SK-N-SH (cell line): ENCODE measurements at regions not wholly inside any gene's neighbourhood (a gene's known extent, or its start where the extent isn't known, plus 50 kb on each side); places are given as distances from the start of the nearest gene placed in this dataset.

Experiments
- CTCF ChIA-PET: fragments of 300-600, 350-600 bp; formaldehyde crosslinking; extraction: SDS; loops from one replicate; lab custom pipeline; 2021; lab: Yijun Ruan, JAX
- POLR2A ChIA-PET: fragments of 350-600 bp; sonication (Branson Sonifier 250); formaldehyde crosslinking; extraction: SDS; loops from one replicate; lab custom pipeline; 2020; ENCODE audit warnings: antibody characterized with exemption, inconsistent platforms; lab: Yijun Ruan, JAX
- DNase-seq: peaks from one replicate; pipeline ENCODE4 v3.0.0; 2012
- H2AFZ ChIP-seq: fragments of 200-600 bp; sonication (generic); 2 replicates; pipeline ENCODE4 v1.8.1; 2016; ENCODE audit warnings: antibody characterized with exemption, mild to moderate bottlenecking, low read depth
- H3F3A ChIP-seq: fragments of 200-600 bp; sonication (generic); replicated peaks from 2 replicates; pipeline ENCODE3; 2016; ENCODE audit warnings: antibody characterized with exemption, mild to moderate bottlenecking; ENCODE audit not compliant: insufficient read depth
- H3K27ac ChIP-seq, 2 experiments: fragments of 200-500 bp in 1 of 2; fragments of 200-600 bp in 1 of 2; sonication (Bioruptor generic) in 1 of 2; sonication (generic), shearing (Covaris generic) in 1 of 2; 2 replicates each; pipeline versions ENCODE4 v1.5.1 to v1.6.1; 2014 to 2016; ENCODE audit warnings: low read depth in 2 of 2, inconsistent platforms in 1 of 2, low read length in 1 of 2, mild to moderate bottlenecking in 1 of 2, mixed read lengths in 1 of 2
- H3K27me3 ChIP-seq: fragments of 200-600 bp; sonication (generic), shearing (Covaris generic); 2 replicates; pipeline ENCODE4 v1.6.1; 2016; ENCODE audit warnings: mixed run types; ENCODE audit not compliant: insufficient read depth
- H3K36me3 ChIP-seq, 2 experiments: fragments of 200-500 bp in 1 of 2; fragments of 200-600 bp in 1 of 2; sonication (Bioruptor generic) in 1 of 2; sonication (generic) in 1 of 2; replicated peaks in 1 of 2; 2 replicates each; pipeline versions ENCODE3 to v1.5.1; 2014 to 2016; ENCODE audit warnings: low read length in 1 of 2, mild to moderate bottlenecking in 1 of 2; ENCODE audit not compliant: insufficient read depth in 2 of 2, control insufficient read depth in 1 of 2
- H3K4me1 ChIP-seq, 2 experiments: fragments of 200-500 bp in 1 of 2; fragments of 200-600 bp in 1 of 2; sonication (Bioruptor generic) in 1 of 2; sonication (generic), shearing (Covaris generic) in 1 of 2; 2 replicates each; pipeline versions ENCODE4 v1.5.1 to v1.6.1; 2014 to 2016; ENCODE audit warnings: low read depth in 1 of 2, low read length in 1 of 2, mixed run types in 1 of 2; ENCODE audit not compliant: insufficient read depth in 2 of 2, control insufficient read depth in 1 of 2
- H3K4me2 ChIP-seq: fragments of 200-600 bp; sonication (generic), shearing (Covaris generic); 2 replicates; pipeline ENCODE4 v1.6.1; 2017; ENCODE audit warnings: mixed run types
- H3K4me3 ChIP-seq, 2 experiments: fragments of 200-500 bp in 1 of 2; fragments of 200-600 bp in 1 of 2; sonication (Bioruptor generic) in 1 of 2; sonication (generic), shearing (Covaris generic) in 1 of 2; 2 replicates each; pipeline versions ENCODE4 v1.5.1 to v1.8.1; 2014 to 2016; ENCODE audit warnings: low read depth in 2 of 2, inconsistent platforms in 1 of 2, low read length in 1 of 2, mild to moderate bottlenecking in 1 of 2, mixed read lengths in 1 of 2, moderate library complexity in 1 of 2
- H3K79me2 ChIP-seq: fragments of 200-600 bp; sonication (generic); 2 replicates; pipeline ENCODE4 v1.8.1; 2017; ENCODE audit warnings: mild to moderate bottlenecking; ENCODE audit not compliant: insufficient read depth
- H3K9ac ChIP-seq: fragments of 200-600 bp; sonication (generic); 2 replicates; pipeline ENCODE4 v1.6.1; 2017; ENCODE audit warnings: mixed run types
- H3K9me2 ChIP-seq: fragments of 200-600 bp; sonication (generic); 2 replicates; pipeline ENCODE4 v1.6.1; 2017; ENCODE audit warnings: mixed run types
- H3K9me3 ChIP-seq: fragments of 200-600 bp; sonication (generic); 2 replicates; pipeline ENCODE4 v1.6.1; 2017; ENCODE audit warnings: mixed run types, mild to moderate bottlenecking, moderate library complexity
- H4K20me1 ChIP-seq: fragments of 200-600 bp; sonication (generic); 2 replicates; pipeline ENCODE4 v1.6.1; 2017; ENCODE audit warnings: mild to moderate bottlenecking, mixed run types; ENCODE audit not compliant: insufficient read depth
- FOSL2 ChIP-seq: IDR thresholded peaks from 2 replicates; pipeline ENCODE4 v1.4.0; 2012; ENCODE audit warnings: low read depth, mild to moderate bottlenecking, moderate library complexity, borderline replicate concordance
- FOXJ3 ChIP-seq: sonication (generic); formaldehyde crosslinking; IDR thresholded peaks from 2 replicates; pipeline ENCODE4 v1.5.1; 2020; ENCODE audit warnings: mild to moderate bottlenecking, missing genetic modification reagents
- FOXM1 ChIP-seq: IDR thresholded peaks from 2 replicates; pipeline ENCODE4 v1.4.0; 2012; ENCODE audit warnings: low read depth, mild to moderate bottlenecking
- GATA2 ChIP-seq: sonication (generic); formaldehyde crosslinking; IDR thresholded peaks from 2 replicates; pipeline ENCODE4 v1.5.0; 2020; ENCODE audit warnings: mild to moderate bottlenecking, missing genetic modification reagents
- JUND ChIP-seq: IDR thresholded peaks from 2 replicates; pipeline ENCODE4 v1.4.0; 2012
- RAD21 ChIP-seq: IDR thresholded peaks from 2 replicates; pipeline ENCODE4 v1.6.1; 2012; ENCODE audit warnings: mild to moderate bottlenecking, low read length
- RCOR1 ChIP-seq: fragments of 150-350 bp; IDR thresholded peaks from 2 replicates; pipeline ENCODE4 v1.6.1; 2017; ENCODE audit warnings: antibody characterized with exemption, low read length
- RFX5 ChIP-seq: IDR thresholded peaks from 2 replicates; pipeline ENCODE4 v1.6.1; 2012; ENCODE audit warnings: mild to moderate bottlenecking, improper control_type of control experiment, low read length
- SMC3 ChIP-seq: IDR thresholded peaks from 2 replicates; pipeline ENCODE4 v1.6.1; 2012; ENCODE audit warnings: low read depth, low read length, improper control_type of control experiment
- TAF1 ChIP-seq: IDR thresholded peaks from 2 replicates; pipeline ENCODE4 v1.6.1; 2012; ENCODE audit warnings: low read depth, mild to moderate bottlenecking, low read length, moderate library complexity, borderline replicate concordance
- TEAD4 ChIP-seq: IDR thresholded peaks from 2 replicates; pipeline ENCODE4 v1.4.0; 2012; ENCODE audit warnings: mild to moderate bottlenecking, borderline replicate concordance; ENCODE audit not compliant: insufficient read depth
- YY1 ChIP-seq: IDR thresholded peaks from 2 replicates; pipeline ENCODE4 v1.4.0; 2012; ENCODE audit warnings: low read depth, mild to moderate bottlenecking
- WGBS: methylation state at CpG from one replicate; pipeline ENCODE4 v1.1.6; 2017; ENCODE audit warnings: low lambda C conversion rate; 5-methylcytosine and 5-hydroxymethylcytosine counted together
- TF ChIP-seq, protein P1 (sequence below): IDR thresholded peaks from 2 replicates; pipeline ENCODE4 v1.4.0; 2012; ENCODE audit warnings: low read depth, borderline replicate concordance
- TF ChIP-seq, protein P2 (sequence below): fragments of 200-600 bp; sonication (generic); IDR thresholded peaks from 2 replicates; pipeline ENCODE4 v1.6.1; 2017; ENCODE audit warnings: antibody characterized with exemption, mild to moderate bottlenecking, moderate library complexity

- no peak for DNase-seq
- Histone ChIP-seq H3K79me2 (no peaks in the 10 kb centered on the region), H2AFZ (no peak overlapping the region), H3K36me3 (no peaks in the 10 kb centered on the region), H3K9me3 (no peaks in the 10 kb centered on the region), H4K20me1 (no peaks in the 10 kb centered on the region), H3F3A (peaks cover 3% of the 10 kb centered on the region), H3K4me3 (no peak overlapping the region), H3K9ac (no peak overlapping the region), H3K27ac (no peak overlapping the region), H3K27me3 (no peaks in the 10 kb centered on the region), H3K4me2 (no peak overlapping the region), H3K9me2 (no peaks in the 10 kb centered on the region), H3K4me1 (no peaks in the 10 kb centered on the region; a peak in 1 of 4 replicates)
- 6% methylated on average over 1 of the region's 1 CpG for WGBS
- TF ChIP-seq, protein P1, sequence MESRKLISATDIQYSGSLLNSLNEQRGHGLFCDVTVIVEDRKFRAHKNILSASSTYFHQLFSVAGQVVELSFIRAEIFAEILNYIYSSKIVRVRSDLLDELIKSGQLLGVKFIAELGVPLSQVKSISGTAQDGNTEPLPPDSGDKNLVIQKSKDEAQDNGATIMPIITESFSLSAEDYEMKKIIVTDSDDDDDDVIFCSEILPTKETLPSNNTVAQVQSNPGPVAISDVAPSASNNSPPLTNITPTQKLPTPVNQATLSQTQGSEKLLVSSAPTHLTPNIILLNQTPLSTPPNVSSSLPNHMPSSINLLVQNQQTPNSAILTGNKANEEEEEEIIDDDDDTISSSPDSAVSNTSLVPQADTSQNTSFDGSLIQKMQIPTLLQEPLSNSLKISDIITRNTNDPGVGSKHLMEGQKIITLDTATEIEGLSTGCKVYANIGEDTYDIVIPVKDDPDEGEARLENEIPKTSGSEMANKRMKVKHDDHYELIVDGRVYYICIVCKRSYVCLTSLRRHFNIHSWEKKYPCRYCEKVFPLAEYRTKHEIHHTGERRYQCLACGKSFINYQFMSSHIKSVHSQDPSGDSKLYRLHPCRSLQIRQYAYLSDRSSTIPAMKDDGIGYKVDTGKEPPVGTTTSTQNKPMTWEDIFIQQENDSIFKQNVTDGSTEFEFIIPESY, result no peak
- TF ChIP-seq RFX5, result no peak
- no peak for TF ChIP-seq YY1
- TF ChIP-seq SMC3, result no peak
- TF ChIP-seq FOSL2, result no peak
- no peak for TF ChIP-seq RAD21
- no peak for TF ChIP-seq JUND
- TF ChIP-seq, protein P2, sequence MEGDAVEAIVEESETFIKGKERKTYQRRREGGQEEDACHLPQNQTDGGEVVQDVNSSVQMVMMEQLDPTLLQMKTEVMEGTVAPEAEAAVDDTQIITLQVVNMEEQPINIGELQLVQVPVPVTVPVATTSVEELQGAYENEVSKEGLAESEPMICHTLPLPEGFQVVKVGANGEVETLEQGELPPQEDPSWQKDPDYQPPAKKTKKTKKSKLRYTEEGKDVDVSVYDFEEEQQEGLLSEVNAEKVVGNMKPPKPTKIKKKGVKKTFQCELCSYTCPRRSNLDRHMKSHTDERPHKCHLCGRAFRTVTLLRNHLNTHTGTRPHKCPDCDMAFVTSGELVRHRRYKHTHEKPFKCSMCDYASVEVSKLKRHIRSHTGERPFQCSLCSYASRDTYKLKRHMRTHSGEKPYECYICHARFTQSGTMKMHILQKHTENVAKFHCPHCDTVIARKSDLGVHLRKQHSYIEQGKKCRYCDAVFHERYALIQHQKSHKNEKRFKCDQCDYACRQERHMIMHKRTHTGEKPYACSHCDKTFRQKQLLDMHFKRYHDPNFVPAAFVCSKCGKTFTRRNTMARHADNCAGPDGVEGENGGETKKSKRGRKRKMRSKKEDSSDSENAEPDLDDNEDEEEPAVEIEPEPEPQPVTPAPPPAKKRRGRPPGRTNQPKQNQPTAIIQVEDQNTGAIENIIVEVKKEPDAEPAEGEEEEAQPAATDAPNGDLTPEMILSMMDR, result no peak
- no peak for TF ChIP-seq GATA2 (CRISPR knock-in tag)
- TF ChIP-seq TAF1, result no peak
- TF ChIP-seq FOXJ3 (CRISPR knock-in tag), result no peak
- no peak for TF ChIP-seq RCOR1
- ChIA-PET CTCF (interaction anchor here (1.1 kb wide), 1 partner anchor 11 kb away, joined by 4 read pairs; no protein-coding TSS in a partner anchor), POLR2A (no interaction called here)
Observed at GRCh38 chrX:97740886-97741285, 857.2 kb downstream of the RPA4 start.

DNA sequence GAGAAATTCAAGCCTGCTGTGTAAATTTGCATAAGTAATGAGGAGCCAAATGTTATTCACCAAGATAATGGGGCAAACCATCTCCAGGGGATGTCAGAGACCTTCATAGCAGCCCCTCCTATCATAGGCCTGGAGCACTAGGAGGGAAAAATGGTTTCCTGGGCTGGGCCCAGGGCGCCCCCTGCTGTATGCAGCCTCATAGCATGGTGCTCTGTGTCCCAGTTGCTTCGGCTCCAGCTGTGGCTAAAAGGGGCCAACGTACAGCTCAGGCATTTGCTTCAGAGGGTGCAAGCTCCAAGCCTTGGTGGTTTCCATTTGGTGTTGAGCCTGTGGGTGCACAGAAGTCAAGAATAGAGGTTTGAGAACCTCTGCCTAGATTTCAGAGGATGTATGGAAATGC lies 859.3 kb downstream of the RPA4 start:
- H3K9me3 ChIP-seq, result no peaks in the 10 kb centered on the region
- POLR2A ChIA-PET, result no interaction called here
- H3K4me3 ChIP-seq, result no peak overlapping the region
- no peak overlapping the region for H3K27ac ChIP-seq
- H3K4me1 ChIP-seq, result peaks cover 0 to 5% of the 10 kb centered on the region in 2 experiments; a peak in 1 of 4 replicates
- H3K79me2 ChIP-seq, result no peaks in the 10 kb centered on the region
- no peaks in the 10 kb centered on the region for H3K36me3 ChIP-seq
- no peak overlapping the region for H3K4me2 ChIP-seq
- no peak for DNase-seq
- peaks cover 3% of the 10 kb centered on the region for H3F3A ChIP-seq
- TF ChIP-seq TEAD4, result no peak
- no peak for TF ChIP-seq FOXM1
- TF ChIP-seq, protein P1, result no peak
- peak; percentile 15; the same call in 1 of the 2 replicates for TF ChIP-seq RAD21
- TF ChIP-seq RCOR1, result no peak
- TF ChIP-seq, protein P2, result peak; percentile 33
- TF ChIP-seq, all 33 proteins: peak for 2
- no peaks in the 10 kb centered on the region for H3K9me2 ChIP-seq
- no peak overlapping the region for H2AFZ ChIP-seq
- CTCF ChIA-PET, result interaction anchor here (1.4 kb wide), 1 partner anchor 42 kb away, joined by 3 read pairs; no protein-coding TSS in a partner anchor
- no peak overlapping the region for H3K9ac ChIP-seq
- WGBS, result 60% methylated on average over 1 of the region's 3 CpGs
- no peaks in the 10 kb centered on the region for H4K20me1 ChIP-seq
- H3K27me3 ChIP-seq, result no peaks in the 10 kb centered on the region
